ENCODE measurements at regions not wholly inside any gene's neighbourhood (a gene's known extent, or its start where the extent isn't known, plus 50 kb on each side); places are given as distances from the start of the nearest gene placed in this dataset.

- TF ChIP-seq CTCF (IDR thresholded peaks at IDR 0.05; ENCODE audit: insufficient read depth, low read length) = no peak
- no peak overlapping the region for H3K4me3 ChIP-seq (ENCODE audit: low read depth, low read length)
- DNase-seq (ENCODE audit: low read depth) = no peak
These were observed 133.9 kb downstream of the RFLNA start for GRCh38 chr12:124428792-124429281.

GRCh38 chr12:124428136-124428791 lies 133.4 kb downstream of the RFLNA start:
- no peak overlapping the region for H3K4me3 ChIP-seq (ENCODE audit: low read depth, low read length)
- peak; percentile 80 for DNase-seq (ENCODE audit: low read depth)
- no peak for TF ChIP-seq CTCF (IDR thresholded peaks at IDR 0.05; ENCODE audit: insufficient read depth, low read length)

GRCh38 chr12:124426594-124427555 lies 132.0 kb downstream of the RFLNA start:
- no peak for TF ChIP-seq CTCF (IDR thresholded peaks at IDR 0.05; ENCODE audit: insufficient read depth, low read length)
- H3K4me3 ChIP-seq (ENCODE audit: low read depth, low read length) = no peak overlapping the region
- no peak for DNase-seq (ENCODE audit: low read depth)

GRCh38 chr12:124425667-124426066 lies 130.8 kb downstream of the RFLNA start:
- H3K4me3 ChIP-seq (ENCODE audit: low read depth, low read length) = no peak overlapping the region
- TF ChIP-seq CTCF (IDR thresholded peaks at IDR 0.05; ENCODE audit: insufficient read depth, low read length) = no peak

GRCh38 chr12:124424516-124424905 lies 129.6 kb downstream of the RFLNA start:
- TF ChIP-seq CTCF (IDR thresholded peaks at IDR 0.05; ENCODE audit: insufficient read depth, low read length) = no peak
- no peak overlapping the region for H3K4me3 ChIP-seq (ENCODE audit: low read depth, low read length)

More at GRCh38 chr12:124425667-124426066, 130.8 kb downstream of the RFLNA start:
- no peak for DNase-seq (ENCODE audit: low read depth)

GRCh38 chr12:124423761-124424515 lies 129.0 kb downstream of the RFLNA start:
- no peak for DNase-seq (ENCODE audit: low read depth)
- no peak overlapping the region for H3K4me3 ChIP-seq (ENCODE audit: low read depth, low read length)
- no peak for TF ChIP-seq CTCF (IDR thresholded peaks at IDR 0.05; ENCODE audit: insufficient read depth, low read length)

More at GRCh38 chr12:124424516-124424905, 129.6 kb downstream of the RFLNA start:
- DNase-seq (ENCODE audit: low read depth) = no peak
